ENCODE measurements at regions not wholly inside any gene's neighbourhood (a gene's known extent, or its start where the extent isn't known, plus 50 kb on each side); places are given as distances from the start of the nearest gene placed in this dataset.

GRCh38 chr2:142649581-142649980, 227.9 kb upstream of the KYNU start:
- TF ChIP-seq, protein P1, sequence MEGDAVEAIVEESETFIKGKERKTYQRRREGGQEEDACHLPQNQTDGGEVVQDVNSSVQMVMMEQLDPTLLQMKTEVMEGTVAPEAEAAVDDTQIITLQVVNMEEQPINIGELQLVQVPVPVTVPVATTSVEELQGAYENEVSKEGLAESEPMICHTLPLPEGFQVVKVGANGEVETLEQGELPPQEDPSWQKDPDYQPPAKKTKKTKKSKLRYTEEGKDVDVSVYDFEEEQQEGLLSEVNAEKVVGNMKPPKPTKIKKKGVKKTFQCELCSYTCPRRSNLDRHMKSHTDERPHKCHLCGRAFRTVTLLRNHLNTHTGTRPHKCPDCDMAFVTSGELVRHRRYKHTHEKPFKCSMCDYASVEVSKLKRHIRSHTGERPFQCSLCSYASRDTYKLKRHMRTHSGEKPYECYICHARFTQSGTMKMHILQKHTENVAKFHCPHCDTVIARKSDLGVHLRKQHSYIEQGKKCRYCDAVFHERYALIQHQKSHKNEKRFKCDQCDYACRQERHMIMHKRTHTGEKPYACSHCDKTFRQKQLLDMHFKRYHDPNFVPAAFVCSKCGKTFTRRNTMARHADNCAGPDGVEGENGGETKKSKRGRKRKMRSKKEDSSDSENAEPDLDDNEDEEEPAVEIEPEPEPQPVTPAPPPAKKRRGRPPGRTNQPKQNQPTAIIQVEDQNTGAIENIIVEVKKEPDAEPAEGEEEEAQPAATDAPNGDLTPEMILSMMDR (IDR thresholded peaks at IDR 0.05), result no peak
- TF ChIP-seq POLR2AphosphoS5 (IDR thresholded peaks at IDR 0.05) (no peak), POLR2A (IDR thresholded peaks at IDR 0.05) (no peak), EP300 (IDR thresholded peaks at IDR 0.05) (no peak)
